ENCODE measurements at regions not wholly inside any gene's neighbourhood (a gene's known extent, or its start where the extent isn't known, plus 50 kb on each side); places are given as distances from the start of the nearest gene placed in this dataset.

DNA sequence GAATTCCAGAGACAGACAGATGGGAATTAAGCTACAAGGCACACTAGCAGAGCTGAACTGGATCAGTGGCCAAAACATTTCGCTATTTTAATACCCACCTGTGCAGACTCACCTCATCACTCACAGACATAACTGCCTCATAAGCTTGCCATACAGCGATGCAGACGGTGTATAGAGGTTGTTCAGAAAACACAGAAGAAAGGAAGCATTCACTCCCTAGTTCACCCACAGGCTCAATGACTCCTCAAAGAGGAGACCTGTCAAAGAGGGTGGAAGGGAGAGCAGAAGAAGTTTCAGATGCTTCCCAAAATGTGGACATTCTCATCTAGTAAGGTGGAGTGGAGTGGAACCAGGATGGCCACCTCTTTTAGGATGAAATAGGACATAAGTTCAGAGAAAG lies 81.7 kb upstream of the SPHKAP start:
- H3K36me3 ChIP-seq = no peaks in the 10 kb centered on the region
- no peak overlapping the region for H3K27ac ChIP-seq
- no peaks in the 10 kb centered on the region for H3K27me3 ChIP-seq
- DNase-seq = no peak
- H3K4me1 ChIP-seq = no peaks in the 10 kb centered on the region
- no peak for TF ChIP-seq POLR2A (IDR thresholded peaks at IDR 0.05)
- TF ChIP-seq, protein P1, sequence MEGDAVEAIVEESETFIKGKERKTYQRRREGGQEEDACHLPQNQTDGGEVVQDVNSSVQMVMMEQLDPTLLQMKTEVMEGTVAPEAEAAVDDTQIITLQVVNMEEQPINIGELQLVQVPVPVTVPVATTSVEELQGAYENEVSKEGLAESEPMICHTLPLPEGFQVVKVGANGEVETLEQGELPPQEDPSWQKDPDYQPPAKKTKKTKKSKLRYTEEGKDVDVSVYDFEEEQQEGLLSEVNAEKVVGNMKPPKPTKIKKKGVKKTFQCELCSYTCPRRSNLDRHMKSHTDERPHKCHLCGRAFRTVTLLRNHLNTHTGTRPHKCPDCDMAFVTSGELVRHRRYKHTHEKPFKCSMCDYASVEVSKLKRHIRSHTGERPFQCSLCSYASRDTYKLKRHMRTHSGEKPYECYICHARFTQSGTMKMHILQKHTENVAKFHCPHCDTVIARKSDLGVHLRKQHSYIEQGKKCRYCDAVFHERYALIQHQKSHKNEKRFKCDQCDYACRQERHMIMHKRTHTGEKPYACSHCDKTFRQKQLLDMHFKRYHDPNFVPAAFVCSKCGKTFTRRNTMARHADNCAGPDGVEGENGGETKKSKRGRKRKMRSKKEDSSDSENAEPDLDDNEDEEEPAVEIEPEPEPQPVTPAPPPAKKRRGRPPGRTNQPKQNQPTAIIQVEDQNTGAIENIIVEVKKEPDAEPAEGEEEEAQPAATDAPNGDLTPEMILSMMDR (IDR thresholded peaks at IDR 0.05) = no peak
- H3K4me3 ChIP-seq = no peak overlapping the region
- H3K9me3 ChIP-seq = no peaks in the 10 kb centered on the region

DNA sequence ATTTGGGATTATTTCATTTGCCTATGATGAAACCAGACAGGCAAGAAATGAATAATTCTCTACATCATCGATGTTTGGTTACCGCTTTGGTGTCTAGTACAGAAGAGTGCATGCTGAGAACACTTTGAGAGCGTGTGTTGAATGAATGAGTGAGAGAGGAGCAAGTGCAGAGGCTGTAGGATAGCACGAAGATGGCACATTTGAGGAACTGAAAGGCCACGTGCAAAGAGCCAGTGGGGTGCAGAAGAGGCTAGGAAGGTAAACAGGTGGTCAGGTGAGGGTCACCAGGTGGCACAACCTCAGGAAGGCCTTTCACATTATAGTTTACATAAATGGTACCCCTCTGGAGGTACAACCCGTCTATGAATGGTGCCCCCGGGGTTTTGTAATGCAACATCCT lies 80.1 kb upstream of the SPHKAP start:
- no peaks in the 10 kb centered on the region for H3K4me1 ChIP-seq
- TF ChIP-seq, protein P1 (IDR thresholded peaks at IDR 0.05) = no peak
- no peak for TF ChIP-seq POLR2A (IDR thresholded peaks at IDR 0.05)
- DNase-seq = no peak
- H3K36me3 ChIP-seq = no peaks in the 10 kb centered on the region
- no peaks in the 10 kb centered on the region for H3K9me3 ChIP-seq
- no peaks in the 10 kb centered on the region for H3K27me3 ChIP-seq
- H3K4me3 ChIP-seq = no peak overlapping the region
- no peak overlapping the region for H3K27ac ChIP-seq

DNA sequence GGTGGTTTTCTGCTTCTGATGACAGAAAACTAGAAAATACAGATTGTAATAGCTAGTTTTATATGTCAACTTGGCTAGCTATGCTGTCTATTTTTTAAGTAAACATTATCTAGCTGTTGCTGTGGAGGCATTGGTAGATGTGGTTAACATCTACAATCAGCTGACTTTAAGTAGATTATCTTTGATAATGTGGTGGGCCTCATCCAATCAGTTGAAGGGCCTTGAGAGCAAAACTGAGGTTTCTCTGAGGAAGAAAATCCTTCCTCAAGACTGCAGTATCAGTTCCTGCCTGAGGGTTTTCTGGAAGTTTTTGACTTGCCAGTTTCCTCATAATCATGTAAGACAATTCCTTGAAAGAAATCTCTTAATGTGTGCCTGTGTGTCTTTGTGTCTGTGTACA lies 75.9 kb upstream of the SPHKAP start:
- no peak for DNase-seq
- Histone ChIP-seq H3K27me3 (no peaks in the 10 kb centered on the region), H3K4me1 (no peaks in the 10 kb centered on the region), H3K27ac (no peak overlapping the region), H3K36me3 (no peaks in the 10 kb centered on the region), H3K4me3 (no peak overlapping the region), H3K9me3 (no peaks in the 10 kb centered on the region)
- TF ChIP-seq POLR2A (IDR thresholded peaks at IDR 0.05) = no peak
- TF ChIP-seq, protein P1 (IDR thresholded peaks at IDR 0.05) = no peak

DNA sequence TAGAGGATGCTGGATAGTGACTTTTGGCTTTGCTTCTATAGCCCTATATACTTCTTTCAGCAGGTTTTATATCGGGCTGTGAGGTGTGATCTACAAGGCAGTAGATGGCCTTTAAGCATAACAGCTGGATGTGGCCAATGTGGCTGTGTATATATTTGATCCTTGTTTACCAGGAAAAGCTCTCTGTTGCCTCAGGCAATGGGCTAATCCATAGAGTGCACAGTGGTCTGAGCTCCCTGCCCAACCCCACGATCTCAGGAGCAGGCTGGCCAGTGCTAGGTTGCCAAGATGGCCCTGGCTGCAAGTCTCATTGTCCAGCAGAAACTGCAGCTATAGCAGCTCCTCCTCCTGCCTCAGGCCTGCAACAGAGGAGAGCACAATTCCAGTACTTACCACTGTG lies 72.3 kb upstream of the SPHKAP start:
- TF ChIP-seq POLR2A (IDR thresholded peaks at IDR 0.05) = no peak
- TF ChIP-seq, protein P1 (IDR thresholded peaks at IDR 0.05) = no peak
- Histone ChIP-seq H3K4me3 (no peak overlapping the region), H3K27me3 (no peaks in the 10 kb centered on the region), H3K9me3 (no peaks in the 10 kb centered on the region), H3K4me1 (no peaks in the 10 kb centered on the region), H3K27ac (no peak overlapping the region), H3K36me3 (no peaks in the 10 kb centered on the region)
- DNase-seq = no peak

DNA sequence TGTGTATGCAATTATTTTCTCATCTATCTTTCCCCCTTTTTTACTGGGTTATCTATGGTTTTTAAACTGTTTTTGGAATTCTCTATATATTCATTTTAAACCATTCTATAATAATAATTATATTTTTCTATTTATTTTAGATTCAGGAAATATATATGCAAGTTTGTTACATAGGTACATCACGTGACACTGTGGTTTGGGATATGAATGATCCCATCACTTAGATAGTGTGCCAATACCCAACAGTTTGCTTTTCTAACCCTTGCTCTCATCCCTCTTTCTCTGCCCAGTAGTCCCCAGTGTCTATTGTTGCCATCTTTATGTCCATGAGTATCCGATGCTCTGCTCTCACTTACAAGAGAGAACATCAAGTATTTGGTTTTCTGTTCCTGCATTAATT lies 65.8 kb upstream of the SPHKAP start:
- TF ChIP-seq, protein P1 (IDR thresholded peaks at IDR 0.05) = no peak
- TF ChIP-seq POLR2A (IDR thresholded peaks at IDR 0.05) = no peak
- no peak overlapping the region for H3K4me3 ChIP-seq
- no peak for DNase-seq

DNA sequence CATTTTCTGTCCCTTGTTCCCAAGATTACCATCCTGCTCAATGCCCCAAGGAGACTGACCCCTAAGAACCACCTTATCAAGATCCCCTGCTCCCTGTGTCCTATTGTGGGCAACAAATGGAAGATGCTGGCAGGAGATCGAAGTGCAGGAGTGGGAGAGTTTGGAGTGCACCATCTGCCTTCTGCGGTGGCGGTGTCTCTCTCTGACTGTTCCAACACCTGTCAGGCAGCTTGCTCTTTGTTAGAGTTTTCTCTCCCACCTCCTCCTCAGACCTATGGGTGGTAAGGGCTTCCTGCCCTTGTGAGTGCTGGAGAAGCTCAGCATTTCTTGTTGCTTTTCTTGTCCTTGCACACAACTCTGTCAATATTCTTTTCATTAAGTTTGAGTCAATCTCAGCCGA lies 64.1 kb upstream of the SPHKAP start:
- no peak for DNase-seq
- TF ChIP-seq, protein P1 (IDR thresholded peaks at IDR 0.05) = no peak
- TF ChIP-seq POLR2A (IDR thresholded peaks at IDR 0.05) = no peak
- Histone ChIP-seq H3K27me3 (no peaks in the 10 kb centered on the region), H3K36me3 (no peaks in the 10 kb centered on the region), H3K9me3 (no peaks in the 10 kb centered on the region), H3K4me3 (no peak overlapping the region), H3K27ac (no peak overlapping the region), H3K4me1 (no peaks in the 10 kb centered on the region)

More for the DNA sequence above, 65.8 kb upstream of the SPHKAP start:
- Histone ChIP-seq H3K27ac (no peak overlapping the region), H3K9me3 (no peaks in the 10 kb centered on the region), H3K36me3 (no peaks in the 10 kb centered on the region), H3K4me1 (no peaks in the 10 kb centered on the region), H3K27me3 (no peaks in the 10 kb centered on the region)

Data from Peyer's patch (tissue), 4 donors.